Panc1 (cell line): ENCODE measurements at regions not wholly inside any gene's neighbourhood (a gene's known extent, or its start where the extent isn't known, plus 50 kb on each side); places are given as distances from the start of the nearest gene placed in this dataset.

ENCODE experiments used
- ATAC-seq: fragments of 200-7000 bp; cut with Tn5 transposase; 2 replicates; pipeline ENCODE4 v1.9.1; 2020; ENCODE audit warnings: mild to moderate bottlenecking, moderate library complexity
- BruUV-seq: library from RNA; stranded (reverse); fragments of 400-500 nt; replicated peaks from 2 replicates; lab custom pipeline; 2021; lab: Mats Ljungman, UMichigan
- CTCF ChIA-PET: fragments of 300-600 bp; sonication (Branson Sonifier 250); formaldehyde crosslinking; loops from one replicate; lab custom pipeline; 2022; ENCODE audit warnings: antibody characterized with exemption; lab: Charles Lee
- POLR2A ChIA-PET: fragments of 300-600 bp; sonication (Branson Sonifier 250); formaldehyde crosslinking; loops from one replicate; lab custom pipeline; 2022; ENCODE audit warnings: antibody characterized with exemption; lab: Charles Lee
- DNase-seq: peaks from one replicate; pipeline ENCODE4 v3.0.0-alpha.2; 2010; ENCODE audit warnings: low read depth, low spot score
- H3K27ac ChIP-seq: 2 replicates; pipeline ENCODE4 v1.5.1; 2011; ENCODE audit warnings: mild to moderate bottlenecking, low read length, inconsistent platforms
- H3K27me3 ChIP-seq: fragments of 200-500 bp; sonication (Bioruptor generic); 2 replicates; pipeline ENCODE4 v1.6.0; 2014; ENCODE audit warnings: low read length, inconsistent platforms; ENCODE audit not compliant: control insufficient read depth, insufficient read depth
- H3K36me3 ChIP-seq: fragments of 200-500 bp; sonication (Bioruptor generic); 2 replicates; pipeline ENCODE4 v1.5.1; 2014; ENCODE audit warnings: inconsistent platforms, mild to moderate bottlenecking, low read length, moderate library complexity; ENCODE audit not compliant: control insufficient read depth, insufficient read depth
- H3K4me1 ChIP-seq: 2 replicates; pipeline ENCODE4 v1.5.1; 2011; ENCODE audit warnings: inconsistent platforms, mild to moderate bottlenecking, low read length, moderate library complexity; ENCODE audit not compliant: control insufficient read depth, insufficient read depth
- H3K4me3 ChIP-seq, 2 experiments: 2 replicates each; pipeline ENCODE4 v1.5.1; 2011 to 2012; ENCODE audit warnings: low read depth in 2 of 2, low read length in 2 of 2, mild to moderate bottlenecking in 2 of 2, inconsistent platforms in 1 of 2, moderate library complexity in 1 of 2
- H3K9me3 ChIP-seq: fragments of 200-500 bp; sonication (Bioruptor generic); 2 replicates; pipeline ENCODE4 v1.5.1; 2014; ENCODE audit warnings: low read depth, mild to moderate bottlenecking, inconsistent platforms, low read length, moderate library complexity; ENCODE audit not compliant: control insufficient read depth, insufficient read depth
- CTCF ChIP-seq: fragments of 450-650 bp; IDR thresholded peaks from 2 replicates; pipeline ENCODE4 v1.5.1; 2017; ENCODE audit warnings: mild to moderate bottlenecking
- POLR2AphosphoS5 ChIP-seq: IDR thresholded peaks from 2 replicates; pipeline ENCODE4 v1.6.1; 2012; ENCODE audit warnings: mild to moderate bottlenecking, low read depth, low read length, moderate library complexity
- REST ChIP-seq, 2 experiments: IDR thresholded peaks; 2 replicates each; pipeline ENCODE4 v1.6.1; 2011 to 2012; ENCODE audit warnings: low read depth in 2 of 2, control low read depth in 1 of 2, low read length in 1 of 2, mild to moderate bottlenecking in 1 of 2, moderate library complexity in 1 of 2; ENCODE audit not compliant: insufficient read depth in 1 of 2
- SIN3A ChIP-seq: IDR thresholded peaks from 2 replicates; pipeline ENCODE4 v1.6.1; 2012; ENCODE audit warnings: low read depth, mild to moderate bottlenecking, low read length, moderate library complexity, borderline replicate concordance; ENCODE audit not compliant: insufficient read depth
- TCF7L2 ChIP-seq: IDR thresholded peaks from 2 replicates; pipeline ENCODE4 v1.6.1; 2011; ENCODE audit warnings: mild to moderate bottlenecking, low read depth, low read length, inconsistent platforms
- in situ Hi-C: cut with HindIII; loops from 2 replicates; pipeline ENCODE4 v1.10.0; 2016; ENCODE audit warnings: low sequenced_read_pairs, low pct_unique_long_range_greater_than_20kb
- intact Hi-C: fragments of 100-400 bp; cut with micrococcal nuclease; formaldehyde crosslinking; loops from one replicate; pipeline ENCODE4 v1.10.0; 2022; ENCODE audit not compliant: unreplicated experiment

- no peak overlapping the region for H3K27ac ChIP-seq
- H3K27me3 ChIP-seq = no peaks in the 10 kb centered on the region
- no TSS peak for BruUV-seq
- ATAC-seq = no peak
- intact Hi-C loops (no loop called here), in situ Hi-C loops (no loop called here)
- TF ChIP-seq SIN3A (no peak), REST (IDR thresholded peaks at IDR 0.05; ENCODE audit: insufficient read depth in 1 of 2, low read depth in 2 of 2, low read length in 1 of 2) (no peak), POLR2AphosphoS5 (no peak), TCF7L2 (no peak), CTCF (no peak)
- DNase-seq = no peak
- no peaks in the 10 kb centered on the region for H3K36me3 ChIP-seq
- H3K4me3 ChIP-seq = no peak overlapping the region
- ChIA-PET POLR2A (no interaction called here), CTCF (no interaction called here)
- H3K9me3 ChIP-seq = 0 out of 2 replicates have a peak, but pooled peaks cover 3% of the 10 kb centered on the region
- H3K4me1 ChIP-seq = no peaks in the 10 kb centered on the region
These were observed 65.5 kb downstream of the MSTN start for GRCh38 chr2:189997016-189997415.

- Histone ChIP-seq H3K4me3 (no peak overlapping the region), H3K9me3 (0 out of 2 replicates have a peak, but pooled peaks cover 3% of the 10 kb centered on the region), H3K27me3 (no peaks in the 10 kb centered on the region), H3K27ac (no peak overlapping the region), H3K36me3 (no peaks in the 10 kb centered on the region), H3K4me1 (no peaks in the 10 kb centered on the region)
- no peak for TF ChIP-seq SIN3A
- no peak for TF ChIP-seq TCF7L2
- no peak for TF ChIP-seq REST (IDR thresholded peaks at IDR 0.05; ENCODE audit: insufficient read depth in 1 of 2, low read depth in 2 of 2, low read length in 1 of 2)
- CTCF ChIA-PET = interaction anchor here (0.6 kb wide), 1 partner anchor 52 kb away, joined by 4 read pairs; no protein-coding TSS in a partner anchor
- BruUV-seq = no TSS peak
- POLR2A ChIA-PET = no interaction called here
- in situ Hi-C loops (no loop called here), intact Hi-C loops (no loop called here)
- DNase-seq (no peak), ATAC-seq (no peak)
These were observed 66.8 kb downstream of the MSTN start for GRCh38 chr2:189995679-189996078.
